ENCODE measurements at regions not wholly inside any gene's neighbourhood (a gene's known extent, or its start where the extent isn't known, plus 50 kb on each side); places are given as distances from the start of the nearest gene placed in this dataset.
"Not testable (repeated sequence)": the region's sequence is repeated elsewhere in the genome, so short reads cannot be mapped to it uniquely, and the experiment has no call there.

DNA sequence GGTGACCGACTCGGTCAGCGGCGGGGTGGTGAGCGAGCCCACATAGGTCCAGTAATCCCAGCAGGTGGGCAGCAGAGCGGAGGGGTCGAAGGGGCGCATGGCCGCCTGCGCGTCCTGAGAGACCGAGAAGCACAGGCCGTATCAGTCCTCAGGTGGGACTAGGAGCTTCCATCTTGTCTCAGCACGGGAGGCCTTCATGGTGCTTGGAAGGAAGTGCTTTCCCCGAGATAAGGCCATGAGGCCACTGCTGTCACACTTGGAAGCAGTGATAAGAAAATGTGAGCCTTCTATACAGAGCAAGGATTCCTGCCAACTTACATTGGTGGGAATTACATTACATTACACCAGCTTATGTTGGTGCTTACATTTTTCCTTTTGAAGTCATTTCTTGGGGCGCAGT, 62.6 kb upstream of the METTL9 start:
- H3K27ac ChIP-seq; H3K4me3 ChIP-seq; H3K27me3 ChIP-seq; DNase-seq; H3K9me3 ChIP-seq; intact Hi-C loops (cut with DNase I; ENCODE audit: low total_unique reads); H3K36me3 ChIP-seq: not testable (repeated sequence)
- 74 to 83% (median 81%) methylated on average over 5 to 11 of the region's 16 CpGs for WGBS, 5 donors
- H3K4me1 ChIP-seq = peaks cover 0 to 14% (median 0%) of the 10 kb centered on the region in 4 donors

DNA sequence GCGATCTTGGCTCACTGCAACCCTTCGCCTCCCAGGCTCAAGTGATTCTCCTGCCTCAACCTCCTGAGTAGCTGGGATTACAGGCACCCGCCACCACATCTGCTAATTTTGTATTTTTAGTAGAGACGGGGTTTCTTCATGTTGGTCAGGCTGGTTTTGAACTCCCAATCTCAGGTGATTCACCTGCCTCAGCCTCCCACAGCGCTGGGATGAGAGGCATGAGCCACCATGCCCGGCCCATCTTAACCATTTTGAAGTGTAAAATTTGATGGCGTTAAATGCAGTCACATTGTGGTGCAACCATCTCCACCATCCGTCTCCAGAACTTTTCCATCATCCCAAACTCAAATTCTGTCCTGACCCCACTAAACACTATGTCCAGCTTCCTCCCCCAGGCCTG, 61.8 kb upstream of the METTL9 start:
- intact Hi-C loops (cut with DNase I; ENCODE audit: low total_unique reads); DNase-seq; H3K4me3 ChIP-seq; H3K36me3 ChIP-seq; H3K27ac ChIP-seq; H3K9me3 ChIP-seq; H3K27me3 ChIP-seq: not testable (repeated sequence)
- H3K4me1 ChIP-seq = peaks cover 0 to 14% (median 0%) of the 10 kb centered on the region in 4 donors
- 95 to 100% (median 97%) methylated on average over 7 to 8 of the region's 8 CpGs for WGBS, 5 donors

DNA sequence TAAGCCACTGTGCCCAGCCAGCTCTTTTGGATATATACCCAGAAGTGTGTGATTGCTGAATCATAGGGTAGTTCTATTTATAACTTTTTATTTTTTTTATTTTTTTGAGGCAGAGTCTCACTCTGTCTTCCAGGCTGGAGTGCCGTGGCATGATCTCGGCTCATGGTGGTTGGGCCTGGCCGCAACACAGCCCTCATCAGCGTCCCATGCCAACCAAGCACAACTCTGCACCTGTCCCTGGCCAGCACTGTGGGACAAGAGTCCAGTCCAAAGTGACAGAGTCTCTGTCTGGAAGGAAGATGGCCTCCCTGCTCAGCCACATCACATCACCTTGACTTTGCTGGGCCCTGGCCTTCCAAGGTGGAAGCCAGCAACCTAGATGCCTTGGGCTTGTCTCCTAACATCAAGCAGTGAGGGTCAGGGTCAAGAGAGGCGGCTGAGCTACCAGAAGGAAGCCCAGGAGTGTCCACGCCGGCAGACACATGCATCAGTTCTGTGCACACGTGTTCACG, 60.2 kb upstream of the METTL9 start:
- WGBS, 5 donors = 80 to 92% (median 87%) methylated on average over 9 of the region's 9 CpGs
- DNase-seq; intact Hi-C loops (cut with DNase I; ENCODE audit: low total_unique reads); H3K27ac ChIP-seq; H3K4me3 ChIP-seq; H3K36me3 ChIP-seq; H3K27me3 ChIP-seq; H3K9me3 ChIP-seq: not testable (repeated sequence)
- H3K4me1 ChIP-seq = peaks cover 0 to 14% (median 0%) of the 10 kb centered on the region in 4 donors

DNA sequence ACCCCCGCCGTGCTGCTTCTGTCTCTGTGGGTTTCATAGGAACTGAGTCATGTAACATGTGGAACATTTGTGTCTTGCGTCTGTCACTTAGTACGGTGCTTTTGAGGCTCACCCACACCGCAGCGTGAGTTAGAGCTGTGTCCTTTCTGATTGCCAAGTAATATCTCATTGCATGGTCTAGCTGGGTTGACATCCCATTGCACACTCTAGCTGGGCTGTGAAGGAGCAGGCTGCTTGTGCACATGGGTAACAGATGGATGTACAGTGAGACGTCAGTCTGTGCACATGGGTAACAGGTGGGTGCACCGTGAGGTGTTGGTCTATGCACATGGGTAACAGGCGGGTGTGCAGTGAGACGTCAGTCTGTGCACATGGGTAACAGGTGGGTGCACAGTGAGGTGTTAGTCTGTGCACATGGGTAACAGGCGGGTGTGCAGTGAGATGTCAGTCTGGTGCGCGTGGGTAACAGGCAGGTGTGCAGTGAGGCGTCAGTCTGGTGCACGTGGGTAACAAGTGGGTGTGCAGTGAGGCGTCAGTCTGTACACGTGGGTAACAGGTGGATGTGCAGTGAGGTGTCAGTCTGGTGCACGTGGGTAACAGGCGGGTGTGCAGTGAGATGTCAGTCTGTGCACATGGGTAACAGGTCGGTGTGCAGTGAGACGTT, 58.5 kb upstream of the METTL9 start:
- DNase-seq; intact Hi-C loops (cut with DNase I; ENCODE audit: low total_unique reads); H3K27me3 ChIP-seq; H3K4me3 ChIP-seq; H3K9me3 ChIP-seq; H3K36me3 ChIP-seq: not testable (repeated sequence)
- Histone ChIP-seq H3K4me1 (peaks cover 0 to 14% (median 0%) of the 10 kb centered on the region in 4 donors), H3K27ac (peak overlapping the region in 1 of 5 donors; percentile 37)
- 74 to 83% (median 75%) methylated on average over 19 to 21 of the region's 21 CpGs for WGBS, 5 donors

DNA sequence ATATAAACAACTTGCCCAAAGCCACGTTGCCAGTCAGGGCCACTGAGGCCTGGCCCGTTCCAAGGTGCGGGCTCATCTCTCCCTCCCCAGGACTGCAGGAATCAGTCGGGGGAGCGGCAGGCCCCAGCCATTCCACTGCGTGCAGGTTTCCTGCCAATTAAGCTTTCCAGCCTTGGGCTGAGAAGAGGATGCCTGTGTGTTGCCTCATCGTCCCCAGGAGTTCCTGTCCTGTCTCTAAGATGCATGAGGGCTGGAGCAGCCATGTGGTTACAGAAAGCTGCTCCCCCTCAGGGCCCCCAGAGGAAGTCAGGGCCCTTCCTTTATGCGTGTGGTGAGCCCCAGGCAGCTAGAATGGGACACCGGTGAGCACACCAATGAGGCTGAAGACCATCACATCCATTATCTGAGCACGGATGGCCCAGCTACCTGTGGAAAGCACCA, 57.7 kb upstream of the METTL9 start:
- H3K27ac ChIP-seq = peak overlapping the region in 1 of 5 donors; percentile 37
- H3K4me3 ChIP-seq; H3K36me3 ChIP-seq; H3K27me3 ChIP-seq; H3K9me3 ChIP-seq; intact Hi-C loops (cut with DNase I; ENCODE audit: low total_unique reads); DNase-seq: not testable (repeated sequence)
- H3K4me1 ChIP-seq = peaks cover 0 to 14% (median 0%) of the 10 kb centered on the region in 4 donors
- 47 to 73% (median 61%) methylated on average over 2 to 9 of the region's 10 CpGs for WGBS, 5 donors

DNA sequence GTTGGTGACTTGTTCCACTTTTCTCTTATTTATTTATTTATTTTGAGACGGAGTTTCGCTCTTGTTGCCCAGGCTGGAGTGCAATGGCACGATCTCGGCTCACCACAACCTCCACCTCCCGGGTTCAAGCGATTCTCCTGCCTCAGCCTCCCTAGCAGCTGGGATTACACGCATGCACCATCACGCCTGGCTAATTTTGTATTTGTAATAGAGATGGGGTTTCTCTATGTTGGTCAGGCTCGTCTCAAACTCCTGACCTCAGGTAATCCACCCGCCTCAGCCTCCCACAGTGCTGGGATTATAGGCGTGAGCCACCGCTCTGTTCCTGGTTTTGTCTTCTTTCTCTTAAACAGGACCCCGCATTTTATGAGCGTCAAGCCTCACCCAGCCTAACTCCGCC, 57.3 kb upstream of the METTL9 start:
- H3K27ac ChIP-seq; H3K4me3 ChIP-seq; H3K36me3 ChIP-seq; H3K9me3 ChIP-seq; intact Hi-C loops (cut with DNase I; ENCODE audit: low total_unique reads); H3K27me3 ChIP-seq; DNase-seq: not testable (repeated sequence)
- peaks cover 0 to 14% (median 0%) of the 10 kb centered on the region in 4 donors for H3K4me1 ChIP-seq
- WGBS, 5 donors = 68 to 91% (median 75%) methylated on average over 8 to 12 of the region's 15 CpGs

DNA sequence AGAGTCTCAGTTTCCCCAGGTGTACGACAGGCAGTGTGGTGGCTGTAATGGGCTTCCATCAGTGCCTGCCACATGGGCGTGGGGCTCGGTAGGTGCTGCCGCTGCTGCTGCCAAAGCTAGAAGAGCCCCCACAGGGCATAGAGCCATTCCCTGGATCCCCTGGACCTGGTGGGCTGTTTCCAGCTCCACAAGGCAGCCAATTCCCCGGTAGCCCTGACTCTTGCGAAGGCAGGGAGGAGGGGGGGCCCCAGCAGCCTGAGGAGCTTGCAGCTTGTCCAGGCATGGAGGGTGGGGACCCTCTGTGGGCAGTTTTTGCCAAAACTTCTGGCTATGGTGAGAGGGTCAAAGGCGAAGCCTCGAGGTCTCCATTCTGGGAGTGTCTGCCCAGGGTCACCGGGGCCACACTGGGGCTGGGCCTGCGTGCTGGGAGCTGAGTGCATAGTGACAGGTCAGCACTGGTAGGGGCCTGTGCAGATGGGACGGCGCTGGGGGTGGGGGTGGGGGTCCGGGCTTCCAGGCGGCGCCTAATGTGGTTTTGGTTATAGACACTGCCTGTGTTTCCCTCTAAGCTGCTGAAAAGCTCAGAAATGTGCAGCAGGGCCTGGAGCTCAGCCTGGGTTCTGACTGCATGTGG, 56.8 kb upstream of the METTL9 start:
- H3K27me3 ChIP-seq; H3K9me3 ChIP-seq; H3K27ac ChIP-seq; H3K4me3 ChIP-seq; intact Hi-C loops (cut with DNase I; ENCODE audit: low total_unique reads); H3K36me3 ChIP-seq; DNase-seq: not testable (repeated sequence)
- 78 to 85% (median 81%) methylated on average over 3 to 9 of the region's 15 CpGs; no CpG with 5 or more reads in 2 of the 5 donors for WGBS, 5 donors
- H3K4me1 ChIP-seq = peaks cover 0 to 14% (median 0%) of the 10 kb centered on the region in 4 donors

DNA sequence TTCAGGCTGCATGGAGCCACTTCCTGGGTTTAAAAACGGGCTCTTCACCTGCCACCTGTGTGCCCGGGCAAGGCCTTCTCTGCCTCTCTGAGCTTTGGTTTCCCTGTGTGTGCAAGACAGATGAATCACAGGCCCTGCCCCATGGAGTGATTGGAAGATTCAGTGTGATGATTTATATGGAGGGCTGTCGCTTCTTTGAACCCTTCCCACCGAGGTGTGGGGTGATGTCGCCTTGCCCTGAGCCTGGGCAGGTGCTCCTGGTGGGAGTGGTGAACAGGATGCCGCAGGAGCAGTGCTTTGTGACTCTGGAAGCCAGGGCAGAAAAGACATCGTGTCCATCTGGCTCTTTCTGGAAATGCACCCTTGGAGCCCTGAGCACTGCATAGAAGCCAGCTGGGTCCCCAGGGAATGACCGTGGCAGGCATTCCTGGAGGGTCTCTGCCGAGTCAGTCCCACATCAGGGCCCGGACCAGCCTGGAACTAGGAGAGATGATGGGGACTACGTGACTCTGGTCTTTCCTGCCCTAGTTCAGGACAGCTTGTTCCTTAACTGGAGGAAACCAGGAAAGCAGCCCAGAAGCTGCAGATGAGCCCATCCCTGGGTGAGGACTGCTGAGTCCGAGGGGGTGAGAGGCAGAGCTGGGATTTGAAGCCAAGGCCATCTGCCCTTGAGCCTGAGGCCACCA, 56.1 kb upstream of the METTL9 start:
- DNase-seq; H3K27ac ChIP-seq; H3K27me3 ChIP-seq; intact Hi-C loops (cut with DNase I; ENCODE audit: low total_unique reads); H3K36me3 ChIP-seq; H3K4me3 ChIP-seq; H3K9me3 ChIP-seq: not testable (repeated sequence)
- H3K4me1 ChIP-seq = peaks cover 0 to 14% (median 0%) of the 10 kb centered on the region in 4 donors
- 73 to 79% (median 74%) methylated on average over 5 to 12 of the region's 12 CpGs for WGBS, 5 donors

DNA sequence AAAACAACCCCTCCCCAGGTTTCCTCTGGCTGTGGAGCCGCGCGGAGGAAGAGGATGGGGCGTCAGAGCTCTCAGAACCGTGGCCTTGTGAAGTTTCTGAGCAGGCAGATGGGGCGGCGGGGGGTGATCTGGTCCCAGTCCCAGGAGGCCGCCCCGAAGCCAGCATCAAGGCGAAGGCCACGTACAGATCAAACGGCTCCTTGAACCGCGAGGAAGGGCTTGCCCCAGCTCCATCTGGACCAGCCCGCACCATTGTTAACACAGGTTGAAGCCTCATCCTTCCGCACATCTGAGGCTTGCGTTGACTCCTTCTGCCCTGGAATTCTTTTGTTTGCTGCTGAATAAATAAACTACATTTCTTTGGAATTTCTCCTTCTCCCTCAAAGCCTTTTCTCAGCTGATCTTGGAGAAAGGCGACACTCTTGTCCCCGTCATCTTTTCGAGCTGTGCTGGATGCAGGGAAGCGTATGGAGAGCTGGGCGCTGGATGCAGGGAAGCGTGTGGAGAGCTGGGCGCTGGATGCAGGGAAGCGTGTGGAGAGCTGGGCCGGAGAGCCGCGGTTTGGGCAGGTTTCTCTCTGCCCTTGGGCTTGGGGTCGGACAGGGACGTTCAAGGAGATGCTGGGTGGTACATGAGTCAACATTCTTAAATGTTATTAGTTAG, 53.6 kb upstream of the METTL9 start:
- H3K36me3 ChIP-seq; DNase-seq; intact Hi-C loops (cut with DNase I; ENCODE audit: low total_unique reads); H3K27me3 ChIP-seq; H3K9me3 ChIP-seq; H3K4me1 ChIP-seq; H3K27ac ChIP-seq; H3K4me3 ChIP-seq: not testable (repeated sequence)
- 65 to 82% (median 71%) methylated on average over 28 to 30 of the region's 30 CpGs for WGBS, 5 donors

DNA sequence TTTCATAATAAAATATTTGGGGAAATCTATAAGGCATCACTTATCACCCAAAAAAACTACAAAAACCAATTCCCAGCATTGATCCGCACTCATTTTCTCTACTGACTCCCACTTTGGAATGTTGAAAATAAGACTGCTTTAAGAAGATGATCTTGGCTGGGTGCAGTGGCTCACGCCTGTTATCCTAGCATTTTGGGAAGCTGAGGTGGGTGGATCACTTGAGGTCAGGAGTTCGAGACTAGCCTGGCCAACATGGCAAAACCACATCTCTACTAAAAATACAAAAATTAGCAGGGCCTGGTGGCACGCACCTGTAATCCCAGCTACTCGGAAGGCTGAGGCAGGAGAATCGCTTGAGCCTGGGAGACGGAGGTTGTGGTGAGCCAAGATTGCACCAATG, 50.0 kb upstream of the METTL9 start:
- H3K36me3 ChIP-seq; H3K4me3 ChIP-seq; H3K27me3 ChIP-seq; H3K27ac ChIP-seq; H3K4me1 ChIP-seq; DNase-seq; intact Hi-C loops (cut with DNase I; ENCODE audit: low total_unique reads); H3K9me3 ChIP-seq: not testable (repeated sequence)
- WGBS, 5 donors = 90 to 95% (median 93%) methylated on average over 5 to 7 of the region's 7 CpGs
